Natural killer cell treated with Interleukin-12 subunit alpha and Interleukin-12 subunit beta and Interleukin-15 and Interleukin-18, amount 100 ng/mL, for 72 hours (primary cell): ENCODE measurements at regions not wholly inside any gene's neighbourhood (a gene's known extent, or its start where the extent isn't known, plus 50 kb on each side); places are given as distances from the start of the nearest gene placed in this dataset.

Experiments
- ATAC-seq, 2 donors: fragments of 150-1000 bp; cut with Tn5 transposase in 1 of 2; sonication (Bioruptor Pico), chemical (Tn5 transposase) in 1 of 2; 2 replicates each; pipeline ENCODE4 v1.10.0; 2021
- DNase-seq: peaks from one replicate; pipeline ENCODE4 v3.0.0; 2022; ENCODE audit warnings: low spot score
- H3K27ac Mint-ChIP-seq, 2 donors: 1 replicate in 1 of 2; 2 replicates in 1 of 2; pipeline ENCODE4 v1.8.0; 2022; ENCODE audit warnings: mixed read lengths in 2 of 2, mild to moderate bottlenecking in 1 of 2, moderate library complexity in 1 of 2
- H3K27me3 Mint-ChIP-seq, 2 donors: 1 replicate in 1 of 2; 2 replicates in 1 of 2; pipeline ENCODE4 v1.8.0; 2022; ENCODE audit warnings: mixed read lengths in 2 of 2
- H3K36me3 Mint-ChIP-seq: one replicate; pipeline ENCODE4 v1.8.0; 2022; ENCODE audit warnings: mixed read lengths
- H3K4me1 Mint-ChIP-seq, 2 donors: 1 replicate in 1 of 2; 2 replicates in 1 of 2; pipeline ENCODE4 v1.8.0; 2022; ENCODE audit warnings: low read depth in 2 of 2, mixed read lengths in 2 of 2, mild to moderate bottlenecking in 1 of 2
- H3K4me3 Mint-ChIP-seq: one replicate; pipeline ENCODE4 v1.8.0; 2022; ENCODE audit warnings: mixed read lengths
- H3K9me3 Mint-ChIP-seq: 2 replicates; pipeline ENCODE4 v1.8.0; 2022; ENCODE audit warnings: mixed read lengths

DNA sequence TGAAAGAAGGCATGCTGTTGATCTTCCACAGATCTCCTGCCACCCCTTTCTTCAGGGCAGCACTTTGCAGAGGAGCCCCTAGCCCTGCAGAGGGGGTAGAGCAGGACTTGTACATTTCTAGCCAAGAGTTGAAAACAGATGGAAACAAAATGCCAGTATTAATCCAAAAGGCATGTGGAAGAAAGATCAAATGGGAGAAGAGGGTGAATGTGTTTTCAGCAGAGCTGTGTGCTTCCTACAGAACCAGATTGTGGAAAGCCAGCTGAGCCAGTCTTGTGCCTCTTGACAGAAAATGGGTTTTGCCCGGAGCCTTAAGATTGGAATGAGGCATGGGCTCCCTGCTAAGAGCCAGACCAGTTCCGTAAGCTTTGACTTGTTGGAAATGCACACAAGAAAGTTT lies 105.2 kb upstream of the TSPAN2 start:
- Mint-ChIP-seq H3K9me3 (no peaks in the 10 kb centered on the region), H3K27ac (no peak overlapping the region), H3K36me3 (no peaks in the 10 kb centered on the region), H3K27me3 (peaks cover 25 to 46% of the 10 kb centered on the region in 2 donors), H3K4me3 (no peak overlapping the region), H3K4me1 (no peaks in the 10 kb centered on the region)
- ATAC-seq (no peak), DNase-seq (no peak)

- Mint-ChIP-seq H3K27me3 (peaks cover 20 to 38% of the 10 kb centered on the region in 2 donors), H3K27ac (no peak overlapping the region), H3K9me3 (no peaks in the 10 kb centered on the region), H3K4me3 (no peak overlapping the region), H3K36me3 (no peaks in the 10 kb centered on the region), H3K4me1 (no peaks in the 10 kb centered on the region)
- ATAC-seq = no peak
- no peak for DNase-seq
These were observed 103.9 kb upstream of the TSPAN2 start for GRCh38 chr1:115193046-115193828.

- no peak overlapping the region for H3K27ac Mint-ChIP-seq
- H3K9me3 Mint-ChIP-seq = no peaks in the 10 kb centered on the region
- no peak overlapping the region for H3K4me3 Mint-ChIP-seq
- peaks cover 22 to 38% of the 10 kb centered on the region in 2 donors for H3K27me3 Mint-ChIP-seq
- H3K36me3 Mint-ChIP-seq = no peaks in the 10 kb centered on the region
- no peak for DNase-seq
- ATAC-seq = no peak
- peaks cover 0 to 3% of the 10 kb centered on the region in 2 donors for H3K4me1 Mint-ChIP-seq
These were observed 103.0 kb upstream of the TSPAN2 start for GRCh38 chr1:115192200-115192767.

DNA sequence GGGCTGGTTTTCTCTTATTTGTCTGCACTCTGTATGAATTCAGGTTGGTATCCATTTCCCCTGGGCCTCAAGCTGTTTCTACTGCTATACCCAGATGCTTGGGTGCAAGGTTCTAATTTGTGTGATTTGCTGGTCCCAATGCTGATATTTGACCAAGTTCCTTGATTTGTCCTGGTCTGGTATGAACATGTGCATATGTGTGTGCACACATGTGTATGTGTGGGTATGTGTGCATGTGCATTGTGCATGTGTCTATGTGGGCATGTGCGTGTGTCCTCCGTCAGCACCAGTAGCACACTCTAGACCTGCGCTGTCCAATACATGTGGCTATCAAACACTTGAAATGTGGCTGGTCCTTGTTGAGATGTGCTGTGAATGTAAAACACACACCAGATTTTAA lies 102.4 kb upstream of the TSPAN2 start:
- Mint-ChIP-seq H3K27ac (no peak overlapping the region), H3K4me3 (no peak overlapping the region), H3K27me3 (peaks cover 23 to 39% of the 10 kb centered on the region in 2 donors), H3K4me1 (peaks cover 0 to 3% of the 10 kb centered on the region in 2 donors), H3K36me3 (no peaks in the 10 kb centered on the region), H3K9me3 (no peaks in the 10 kb centered on the region)
- DNase-seq (no peak), ATAC-seq (no peak)

DNA sequence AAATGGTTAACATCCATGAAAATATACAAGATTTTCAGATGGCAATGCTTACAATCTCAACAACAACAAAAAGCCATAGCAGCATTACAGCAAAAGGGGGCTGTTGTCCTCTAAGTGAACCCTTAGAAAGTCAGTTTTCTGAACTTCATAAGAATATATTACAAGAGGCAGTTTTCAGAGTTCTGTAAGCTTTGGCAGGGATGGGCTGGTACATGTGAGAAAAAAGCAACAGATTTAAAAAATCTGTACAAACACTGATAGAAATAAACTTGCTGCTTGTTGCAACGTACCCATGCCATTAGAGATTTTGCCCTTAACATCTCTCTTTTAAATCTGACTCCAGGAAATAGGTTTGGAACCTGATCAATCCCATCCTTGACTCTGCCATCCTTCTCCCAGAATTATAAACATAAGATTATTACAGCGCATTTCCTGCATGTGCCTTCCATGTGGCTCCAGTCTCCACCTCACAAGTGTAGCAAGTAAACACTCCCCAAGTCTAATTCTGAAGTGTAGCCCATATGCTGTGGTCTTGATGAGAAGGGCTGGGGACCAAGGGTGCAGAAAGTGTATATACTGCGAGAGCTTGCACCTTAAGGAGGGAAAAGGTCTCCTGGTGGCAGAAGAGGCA lies 101.4 kb upstream of the TSPAN2 start:
- Mint-ChIP-seq H3K9me3 (no peaks in the 10 kb centered on the region), H3K27ac (no peak overlapping the region), H3K36me3 (no peaks in the 10 kb centered on the region), H3K27me3 (peaks cover 23 to 39% of the 10 kb centered on the region in 2 donors), H3K4me3 (no peak overlapping the region), H3K4me1 (peaks cover 0 to 3% of the 10 kb centered on the region in 2 donors)
- DNase-seq (no peak), ATAC-seq (no peak)

GRCh38 chr1:115189814-115190539 lies 100.7 kb upstream of the TSPAN2 start:
- no peak overlapping the region for H3K27ac Mint-ChIP-seq
- DNase-seq = no peak
- no peaks in the 10 kb centered on the region for H3K9me3 Mint-ChIP-seq
- peaks cover 23 to 32% of the 10 kb centered on the region in 2 donors for H3K27me3 Mint-ChIP-seq
- no peak for ATAC-seq
- H3K4me1 Mint-ChIP-seq = peaks cover 0 to 3% of the 10 kb centered on the region in 2 donors
- H3K4me3 Mint-ChIP-seq = no peak overlapping the region
- no peaks in the 10 kb centered on the region for H3K36me3 Mint-ChIP-seq

- H3K36me3 Mint-ChIP-seq = no peaks in the 10 kb centered on the region
- ATAC-seq = no peak
- no peak for DNase-seq
- H3K4me1 Mint-ChIP-seq = peaks cover 0 to 3% of the 10 kb centered on the region in 2 donors
- no peak overlapping the region for H3K27ac Mint-ChIP-seq
- H3K27me3 Mint-ChIP-seq = peaks cover 18 to 20% of the 10 kb centered on the region in 2 donors
- H3K4me3 Mint-ChIP-seq = no peak overlapping the region
- H3K9me3 Mint-ChIP-seq = no peaks in the 10 kb centered on the region
These were observed 99.5 kb upstream of the TSPAN2 start for GRCh38 chr1:115188680-115189395.

DNA sequence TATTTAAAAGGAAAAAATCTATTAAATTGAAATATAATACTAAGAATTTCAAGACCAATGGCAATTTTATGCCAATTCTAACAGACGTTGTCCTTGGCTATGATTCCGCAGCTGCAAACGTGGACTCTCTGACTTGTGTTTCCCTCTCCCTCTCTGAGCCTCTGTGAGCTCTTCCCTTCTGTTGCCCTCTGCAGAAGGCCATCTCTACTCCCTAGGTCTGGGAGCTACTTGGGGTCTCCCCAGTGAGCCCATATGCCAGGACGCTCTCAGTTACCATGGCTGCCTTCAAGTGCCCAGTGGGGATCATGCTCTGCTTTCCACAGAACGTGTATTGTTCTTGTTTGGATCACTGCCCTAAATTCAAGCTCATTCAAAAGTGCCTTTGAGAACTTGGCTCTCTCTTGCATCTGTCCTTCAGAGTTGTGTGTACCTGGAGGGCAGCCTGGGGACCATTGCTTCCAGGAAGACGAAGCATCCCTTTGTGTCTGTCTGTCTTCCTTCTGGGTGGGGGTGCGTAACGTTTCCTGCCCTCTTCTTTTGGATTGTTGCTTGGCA lies 97.5 kb upstream of the TSPAN2 start:
- ATAC-seq = no peak
- H3K27me3 Mint-ChIP-seq = peaks cover 15 to 17% of the 10 kb centered on the region in 2 donors
- DNase-seq = no peak
- H3K4me1 Mint-ChIP-seq = peaks cover 0 to 3% of the 10 kb centered on the region in 2 donors
- no peak overlapping the region for H3K4me3 Mint-ChIP-seq
- no peaks in the 10 kb centered on the region for H3K36me3 Mint-ChIP-seq
- H3K27ac Mint-ChIP-seq = no peak overlapping the region
- no peaks in the 10 kb centered on the region for H3K9me3 Mint-ChIP-seq

DNA sequence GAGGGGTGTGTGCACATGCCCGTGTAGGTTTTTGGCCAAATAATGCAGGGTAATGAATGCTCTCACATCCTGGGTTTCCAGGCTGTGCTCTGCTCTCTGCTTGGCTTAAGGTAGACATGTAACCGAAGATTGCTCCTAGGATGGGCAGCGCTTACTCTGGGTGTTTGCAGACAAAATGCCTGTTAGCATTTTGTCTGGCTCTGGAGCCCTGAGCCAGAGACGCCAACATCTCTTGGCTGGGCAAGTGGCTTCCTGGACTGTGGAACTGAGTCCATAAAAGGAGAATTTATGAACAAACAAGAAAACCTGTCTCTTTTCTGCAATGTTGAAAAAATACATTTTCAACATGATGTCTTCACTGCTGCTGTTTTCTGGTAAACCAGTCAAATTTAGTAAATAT lies 96.0 kb upstream of the TSPAN2 start:
- peaks cover 0 to 3% of the 10 kb centered on the region in 2 donors for H3K4me1 Mint-ChIP-seq
- DNase-seq = no peak
- H3K27me3 Mint-ChIP-seq = peaks cover 15 to 17% of the 10 kb centered on the region in 2 donors
- H3K36me3 Mint-ChIP-seq = no peaks in the 10 kb centered on the region
- H3K27ac Mint-ChIP-seq = no peak overlapping the region
- no peak for ATAC-seq
- no peaks in the 10 kb centered on the region for H3K9me3 Mint-ChIP-seq
- H3K4me3 Mint-ChIP-seq = no peak overlapping the region

GRCh38 chr1:115184951-115185331 lies 95.6 kb upstream of the TSPAN2 start:
- Mint-ChIP-seq H3K4me3 (no peak overlapping the region), H3K27ac (no peak overlapping the region), H3K27me3 (peaks cover 15 to 17% of the 10 kb centered on the region in 2 donors), H3K9me3 (no peaks in the 10 kb centered on the region), H3K36me3 (no peaks in the 10 kb centered on the region), H3K4me1 (peaks cover 0 to 3% of the 10 kb centered on the region in 2 donors)
- no peak for DNase-seq
- ATAC-seq = no peak

DNA sequence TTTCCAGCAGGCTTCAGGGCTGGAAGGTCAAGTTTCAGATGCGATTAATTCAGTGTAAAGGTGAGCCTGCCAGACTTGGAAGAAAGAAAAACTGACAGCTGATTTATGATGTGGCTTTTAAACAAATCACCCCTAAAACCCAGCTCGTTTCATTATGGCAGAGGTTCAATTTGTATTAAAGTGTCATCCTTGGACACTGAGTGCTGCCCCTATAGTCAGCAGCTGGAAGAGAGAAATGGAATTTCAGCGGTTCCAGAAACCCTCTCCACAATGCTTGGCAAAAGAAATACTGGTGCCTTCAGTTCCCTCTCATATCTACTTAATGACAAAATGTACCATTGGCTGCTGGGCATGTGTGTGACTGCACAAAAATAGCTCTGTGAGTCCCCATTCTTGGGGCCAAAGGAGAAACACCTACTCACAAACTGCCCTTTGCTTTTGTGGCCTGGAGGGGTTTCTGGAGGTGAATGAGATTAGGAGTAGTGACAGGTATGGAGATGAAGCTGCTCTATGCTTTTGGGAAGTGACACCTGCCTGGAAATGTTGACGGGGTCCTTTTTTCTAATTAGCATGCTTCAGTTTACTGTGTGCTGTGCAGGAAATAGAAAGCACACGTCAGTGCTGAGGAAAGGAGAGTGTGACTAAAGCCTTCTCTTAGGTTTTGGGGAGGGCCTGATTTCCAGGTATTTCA lies 95.1 kb upstream of the TSPAN2 start:
- Mint-ChIP-seq H3K27me3 (peaks cover 15 to 17% of the 10 kb centered on the region in 2 donors), H3K27ac (no peak overlapping the region), H3K4me1 (peaks cover 0 to 3% of the 10 kb centered on the region in 2 donors), H3K36me3 (no peaks in the 10 kb centered on the region), H3K4me3 (no peak overlapping the region), H3K9me3 (no peaks in the 10 kb centered on the region)
- ATAC-seq (no peak), DNase-seq (no peak)

DNA sequence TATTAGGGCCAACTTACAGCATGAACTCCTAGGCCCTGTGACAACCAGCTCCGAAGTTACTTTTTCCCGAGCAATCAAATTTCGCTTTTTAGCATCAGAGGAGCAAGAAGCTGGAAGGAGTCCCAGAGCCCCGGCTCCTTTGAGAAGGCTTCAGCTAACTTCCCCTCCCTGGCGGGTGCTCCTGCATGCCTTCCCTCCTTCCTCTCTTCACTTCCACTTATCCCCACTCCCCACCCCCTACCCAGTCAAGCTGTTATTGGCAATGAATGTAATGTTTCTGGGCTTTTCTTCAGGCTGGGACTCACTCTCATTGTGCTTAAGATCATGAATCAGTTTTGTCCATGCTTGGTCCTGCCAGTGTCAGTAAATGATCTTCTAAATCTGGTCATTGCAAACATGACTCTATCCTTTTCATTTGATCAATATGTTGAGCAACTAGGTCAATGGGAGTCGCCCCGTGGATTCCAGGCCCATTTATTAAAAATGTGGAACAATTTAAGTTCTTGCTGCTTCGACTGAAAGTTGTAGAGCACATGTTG lies 94.5 kb upstream of the TSPAN2 start:
- peaks cover 0 to 3% of the 10 kb centered on the region in 2 donors for H3K4me1 Mint-ChIP-seq
- no peak overlapping the region for H3K4me3 Mint-ChIP-seq
- H3K9me3 Mint-ChIP-seq = no peaks in the 10 kb centered on the region
- ATAC-seq = no peak
- no peak for DNase-seq
- H3K36me3 Mint-ChIP-seq = no peaks in the 10 kb centered on the region
- peaks cover 15 to 17% of the 10 kb centered on the region in 2 donors for H3K27me3 Mint-ChIP-seq
- H3K27ac Mint-ChIP-seq = no peak overlapping the region
